GM21528 (cell line): ENCODE measurements at regions not wholly inside any gene's neighbourhood (a gene's known extent, or its start where the extent isn't known, plus 50 kb on each side); places are given as distances from the start of the nearest gene placed in this dataset.
"Not testable (repeated sequence)": the region's sequence is repeated elsewhere in the genome, so short reads cannot be mapped to it uniquely, and the experiment has no call there.

ENCODE experiments used
- ATAC-seq: cut with Tn5 transposase; IDR thresholded peaks from one replicate; pipeline ENCODE4 v1.9.1; 2021; ENCODE audit warnings: mild to moderate bottlenecking, moderate library complexity; ENCODE audit not compliant: unreplicated experiment, low FRiP score

DNA sequence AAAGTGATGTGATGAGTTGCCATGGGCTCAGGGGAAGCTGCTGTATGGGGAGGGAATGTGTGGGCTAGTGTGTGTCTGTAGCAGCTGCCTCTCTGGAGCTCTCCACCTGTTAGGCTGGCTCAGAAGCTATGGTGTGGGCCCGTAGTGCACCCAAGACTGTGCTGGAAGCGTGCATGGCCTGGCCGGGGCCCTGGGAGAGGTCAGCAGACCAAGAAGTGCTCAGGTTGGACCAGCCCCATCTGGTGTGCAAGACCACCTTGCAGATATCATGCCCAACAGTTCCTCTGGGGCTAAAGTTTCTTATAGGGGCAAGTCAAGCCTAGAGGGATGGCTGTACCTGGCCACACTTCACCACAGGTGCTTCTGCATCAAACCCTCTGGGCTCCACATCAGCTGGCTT lies 274.4 kb upstream of the CCDC179 start:
- ATAC-seq, result no peak

GRCh38 chr11:23138761-23139160 lies 278.5 kb upstream of the CCDC179 start:
- no peak for ATAC-seq

GRCh38 chr11:23143022-23143421 lies 282.7 kb upstream of the CCDC179 start:
- ATAC-seq, result no peak

DNA sequence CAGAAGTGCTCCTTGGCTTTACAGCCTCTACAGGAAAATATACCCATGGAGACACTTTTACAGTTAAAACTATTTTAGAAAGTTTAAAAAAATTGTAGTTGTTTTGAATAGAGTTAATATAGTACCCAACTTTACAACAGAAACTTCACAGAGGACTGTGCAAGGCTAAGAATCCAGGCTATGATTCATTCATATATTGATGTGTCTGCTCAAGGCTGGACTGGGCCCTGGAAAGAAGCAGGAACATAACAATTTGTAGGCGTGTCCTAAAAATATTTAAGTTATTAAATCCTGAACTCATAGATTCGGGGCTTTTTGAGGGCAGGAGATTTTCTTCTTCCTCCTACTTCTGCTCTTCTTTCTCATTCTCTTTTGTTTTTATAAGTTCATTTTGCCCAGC lies 291.5 kb upstream of the CCDC179 start:
- no peak for ATAC-seq

DNA sequence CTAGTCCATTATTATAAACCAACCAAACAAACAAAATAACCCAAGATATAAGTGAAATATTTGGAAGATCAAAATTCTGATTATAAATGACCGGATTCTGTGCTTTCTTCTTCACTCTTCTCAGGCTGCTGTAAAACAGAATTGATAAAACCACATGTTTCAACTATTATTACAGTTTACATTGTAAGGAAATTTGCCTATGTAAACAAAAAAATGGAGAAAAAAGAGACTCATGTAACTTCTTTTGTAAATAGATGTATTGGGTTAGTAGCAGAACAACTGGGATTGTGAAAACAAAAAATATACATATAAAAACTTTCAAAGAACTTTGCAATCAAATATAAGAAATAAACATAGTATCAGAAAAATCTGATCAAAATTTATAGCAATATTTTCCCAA lies 295.2 kb upstream of the CCDC179 start:
- ATAC-seq, result no peak

GRCh38 chr11:23164022-23164421 lies 303.7 kb upstream of the CCDC179 start:
- no peak for ATAC-seq

DNA sequence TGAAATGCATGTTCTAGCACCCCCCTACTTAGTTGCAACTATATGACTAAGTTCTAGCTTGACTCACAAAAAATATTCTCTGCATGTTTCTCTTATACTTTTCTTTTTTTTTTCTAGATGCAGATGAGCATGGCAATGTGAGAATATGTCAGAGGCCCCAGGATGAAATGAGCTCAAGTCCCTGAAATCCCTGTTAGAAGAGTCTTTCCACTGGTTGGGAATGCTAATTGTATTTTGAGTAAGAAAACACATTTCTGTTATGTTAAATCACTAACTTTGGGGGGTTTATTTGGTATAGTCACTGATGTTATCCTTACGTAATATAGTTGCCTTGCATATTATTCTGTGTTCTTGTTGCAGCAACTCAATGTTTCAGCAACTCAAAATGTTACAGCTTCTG lies 306.1 kb upstream of the CCDC179 start:
- no peak for ATAC-seq

GRCh38 chr11:23179609-23180008 lies 319.3 kb upstream of the CCDC179 start:
- no peak for ATAC-seq

DNA sequence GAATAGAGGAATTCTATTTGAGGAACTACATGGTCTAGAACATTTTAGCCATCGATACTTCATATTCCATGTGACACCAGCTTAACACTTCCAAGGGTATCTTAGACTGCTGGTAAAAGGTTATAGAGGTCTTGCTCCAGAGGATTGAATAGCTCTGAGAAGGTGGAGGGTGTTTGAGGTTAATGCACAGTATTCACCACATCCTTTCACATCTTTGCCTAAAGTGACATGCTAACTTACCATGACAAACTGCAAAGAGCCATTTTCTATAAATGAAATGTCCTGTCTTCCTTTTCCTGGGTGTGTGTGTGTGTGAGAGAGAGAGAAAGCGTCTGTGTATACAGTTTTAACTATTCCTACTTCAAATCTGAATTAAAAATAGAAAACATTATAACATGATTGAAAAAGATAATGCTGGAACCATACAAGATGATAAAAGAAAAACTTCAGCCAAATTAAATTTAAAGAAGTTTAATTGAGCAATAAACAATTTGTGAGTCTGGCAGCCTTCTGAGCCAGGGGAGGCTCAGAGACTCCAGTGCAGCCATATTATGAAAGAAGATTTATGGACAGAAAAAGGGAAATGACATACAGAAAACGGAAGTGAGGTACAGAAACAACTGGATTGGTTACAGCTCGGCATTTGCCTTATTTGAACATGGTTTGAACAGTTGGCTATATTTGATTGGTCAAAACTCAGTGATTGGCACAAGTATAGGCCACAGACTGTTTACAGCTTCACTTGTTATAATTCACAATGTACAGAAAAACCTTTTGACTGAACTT lies 320.9 kb upstream of the CCDC179 start:
- ATAC-seq, result no peak

DNA sequence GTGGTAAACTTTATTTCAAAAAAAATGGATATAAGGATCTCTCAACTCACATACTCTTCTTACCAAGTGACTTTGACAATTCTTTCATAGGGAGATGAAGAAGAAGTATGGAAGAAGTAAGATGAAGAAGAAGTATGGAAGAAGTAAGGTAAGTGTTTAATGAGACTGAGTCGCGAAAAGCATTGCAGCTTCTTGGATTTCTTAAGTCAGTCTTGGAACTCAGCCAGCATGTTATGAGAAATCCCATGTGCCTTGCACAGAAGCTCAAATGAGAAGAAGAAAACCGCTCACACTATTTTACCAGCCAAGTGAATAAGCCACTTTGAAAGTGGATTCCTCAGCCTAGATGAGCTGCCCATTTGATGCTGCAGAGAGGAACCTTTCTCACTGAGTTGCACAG lies 332.0 kb upstream of the CCDC179 start:
- ATAC-seq, result no peak

DNA sequence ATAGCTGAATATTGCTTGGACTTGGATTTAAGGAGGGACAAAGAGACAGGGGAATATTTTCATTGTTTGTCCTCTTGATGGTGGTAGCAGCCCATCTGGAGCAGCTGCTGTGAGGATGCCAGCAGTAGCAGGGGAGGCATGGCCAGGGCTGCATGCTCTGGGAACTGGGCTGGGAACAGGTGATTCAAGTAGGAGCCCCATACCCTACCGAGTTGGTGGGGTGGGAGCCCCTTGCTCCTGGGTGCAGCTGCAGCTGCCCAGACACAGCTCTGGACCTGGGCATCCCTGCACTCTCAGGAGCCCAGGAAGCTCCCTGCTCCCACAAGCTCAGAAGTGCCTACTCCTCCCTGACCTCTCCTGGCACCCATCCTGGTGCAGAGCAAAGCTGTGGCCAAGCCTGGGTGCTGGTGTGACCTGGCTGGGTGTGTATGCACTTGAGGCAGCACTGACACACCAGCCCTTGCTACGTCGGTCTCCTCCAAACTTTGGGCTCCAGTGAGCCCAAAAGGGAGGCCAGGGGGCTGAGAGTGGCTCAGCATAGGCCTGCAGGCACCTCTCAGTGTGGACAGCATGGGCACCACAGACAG lies 341.8 kb upstream of the CCDC179 start:
- no peak for ATAC-seq

- ATAC-seq, result no peak
These were observed 342.3 kb upstream of the CCDC179 start for GRCh38 chr11:23202611-23203010.

GRCh38 chr11:23205156-23205871 lies 345.0 kb upstream of the CCDC179 start:
- ATAC-seq, result no peak

GRCh38 chr11:23206741-23207336 lies 346.6 kb upstream of the CCDC179 start:
- no peak for ATAC-seq

- no peak for ATAC-seq
These were observed 350.9 kb upstream of the CCDC179 start for GRCh38 chr11:23211221-23211620.

DNA sequence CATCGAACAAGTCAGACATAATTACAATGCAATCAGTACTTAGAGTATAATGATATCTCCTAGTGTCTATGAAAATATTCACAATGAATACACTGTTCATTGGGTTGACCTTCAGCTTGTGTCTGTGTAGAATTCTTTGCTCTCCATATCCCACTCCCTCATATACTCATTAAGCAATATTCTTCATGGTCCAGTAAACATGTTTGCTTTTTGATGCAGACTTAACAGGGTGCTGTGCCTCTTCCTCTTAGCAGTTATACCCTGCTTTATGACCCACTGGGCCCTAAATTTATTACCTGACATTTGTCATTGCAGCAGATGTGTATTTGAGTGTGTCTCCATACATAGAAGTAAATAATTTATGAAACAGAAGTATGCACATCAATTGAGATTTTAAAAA lies 352.5 kb upstream of the CCDC179 start:
- ATAC-seq, result no peak

DNA sequence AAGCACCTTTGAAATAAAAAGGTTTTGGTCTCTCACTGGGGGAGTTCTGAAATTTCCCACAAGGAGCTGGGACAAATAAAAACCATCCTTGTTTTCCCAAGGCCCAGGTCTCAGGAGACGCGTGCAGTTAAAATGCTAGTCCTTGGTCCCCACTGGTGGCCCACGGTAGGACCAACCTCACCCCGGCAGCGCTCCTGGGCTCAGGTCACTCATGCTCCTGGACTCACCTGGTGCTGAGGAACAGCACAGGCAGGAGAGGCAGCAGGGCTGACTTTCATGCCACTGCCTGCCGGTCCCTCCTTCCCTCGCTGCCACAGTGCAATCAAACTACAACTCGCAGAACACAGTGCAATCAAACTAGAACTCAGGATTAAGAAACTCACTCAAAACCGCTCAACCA lies 356.8 kb upstream of the CCDC179 start:
- ATAC-seq, result no peak

DNA sequence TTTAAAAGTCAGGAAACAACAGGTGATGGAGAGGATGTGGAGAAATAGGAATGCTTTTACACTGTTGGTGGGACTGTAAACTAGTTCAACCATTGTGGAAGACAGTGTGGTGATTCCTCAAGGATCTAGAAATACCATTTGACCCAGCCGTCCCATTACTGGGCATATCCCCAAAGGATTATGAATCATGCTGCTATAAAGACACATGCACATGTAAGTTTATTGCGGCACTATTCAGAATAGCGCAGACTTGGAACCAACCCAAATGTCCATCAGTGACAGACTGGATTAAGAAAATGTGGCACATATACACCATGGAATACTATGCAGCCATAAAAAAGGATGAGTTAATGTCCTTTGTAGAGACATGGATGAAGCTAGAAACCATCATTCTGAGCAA lies 359.8 kb upstream of the CCDC179 start:
- not testable (repeated sequence) for ATAC-seq

DNA sequence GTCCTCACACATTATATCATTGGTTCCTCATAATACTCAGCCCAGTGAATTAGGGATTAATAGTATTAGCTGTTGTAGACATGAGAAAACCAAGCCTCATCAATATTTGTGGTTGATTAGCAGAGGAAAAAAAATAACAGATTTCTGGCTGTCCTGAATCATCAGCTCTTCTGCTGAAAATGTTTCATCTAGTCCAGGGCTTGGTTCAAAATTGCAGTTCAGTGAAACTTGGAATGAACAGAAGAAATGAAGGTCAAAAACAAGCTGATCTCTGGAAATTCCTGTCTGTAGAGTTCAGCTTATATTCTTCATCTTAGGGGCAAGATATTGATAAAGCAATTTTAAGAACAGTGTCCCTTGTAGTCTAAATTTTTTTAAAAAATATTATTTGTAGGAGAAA lies 361.1 kb upstream of the CCDC179 start:
- ATAC-seq, result no peak

- no peak for ATAC-seq
These were observed 366.2 kb upstream of the CCDC179 start for GRCh38 chr11:23226331-23227077.

DNA sequence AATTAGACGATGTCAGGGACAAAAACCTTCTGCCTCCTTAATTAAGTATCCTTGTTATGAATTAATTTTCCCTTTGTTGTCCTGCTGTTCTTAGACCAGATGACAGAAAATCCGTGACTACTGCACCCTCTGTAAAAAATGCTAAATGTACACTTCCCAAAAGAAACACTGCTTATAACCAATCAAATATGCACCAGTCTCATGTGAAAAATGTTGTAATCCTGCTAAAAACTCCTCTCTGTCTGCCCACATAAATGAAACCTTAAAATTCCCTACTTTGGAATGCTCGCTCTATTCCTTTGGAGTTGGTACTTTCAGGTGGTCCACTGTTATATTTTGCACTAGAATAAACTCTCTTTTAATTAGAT lies 366.8 kb upstream of the CCDC179 start:
- ATAC-seq, result no peak
